WTC11 (cell line): ENCODE measurements at regions not wholly inside any gene's neighbourhood (a gene's known extent, or its start where the extent isn't known, plus 50 kb on each side); places are given as distances from the start of the nearest gene placed in this dataset.

Experiments
- CTCF ChIP-seq: fragments of 200-600 bp; IDR thresholded peaks from 2 replicates; pipeline ENCODE4 v1.8.0; 2022; ENCODE audit warnings: antibody characterized with exemption
- ZNF396 ChIP-seq: fragments of 250-450 bp; sonication (Bioruptor Pico); IDR thresholded peaks from 2 replicates; pipeline ENCODE4 v1.8.0; 2021; ENCODE audit warnings: mild to moderate bottlenecking, moderate library complexity, borderline replicate concordance

DNA sequence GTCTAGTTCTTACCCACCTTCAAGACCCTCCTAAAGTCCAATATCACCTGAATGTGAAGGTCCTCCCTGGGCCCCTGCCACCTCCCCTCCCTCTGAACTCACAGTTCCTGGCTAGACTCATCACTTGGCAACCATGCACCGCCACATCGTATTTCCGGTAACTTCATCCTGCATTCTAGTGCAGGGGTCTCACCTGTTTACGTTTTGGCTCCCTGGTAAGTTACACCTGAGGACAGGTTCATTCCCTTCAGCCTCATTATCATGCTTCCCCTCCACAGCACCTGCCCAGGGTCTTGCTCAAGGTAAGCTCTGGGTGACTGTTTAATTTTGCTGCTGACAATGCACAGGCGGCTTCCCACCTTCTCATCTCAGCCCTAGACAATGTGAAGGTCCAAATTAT, 93.1 kb downstream of the MIS18A start:
- TF ChIP-seq CTCF: no peak
- TF ChIP-seq ZNF396 (CRISPR knock-in tag): no peak
